HUES6 (cell line): ENCODE measurements at regions not wholly inside any gene's neighbourhood (a gene's known extent, or its start where the extent isn't known, plus 50 kb on each side); places are given as distances from the start of the nearest gene placed in this dataset.

Experiments
- H3K27ac ChIP-seq: 2 replicates; pipeline ENCODE4 v1.7.0; 2013; ENCODE audit warnings: low read depth, mild to moderate bottlenecking, low read length, inconsistent platforms
- H3K27me3 ChIP-seq: 2 replicates; pipeline ENCODE4 v1.6.1; 2013; ENCODE audit warnings: low read length; ENCODE audit not compliant: control insufficient read depth, insufficient read depth
- H3K36me3 ChIP-seq: 2 replicates; pipeline ENCODE4 v1.6.1; 2013; ENCODE audit warnings: low read length; ENCODE audit not compliant: control insufficient read depth, insufficient read depth
- H3K4me1 ChIP-seq: 2 replicates; pipeline ENCODE4 v1.6.1; 2013; ENCODE audit warnings: low read length; ENCODE audit not compliant: control insufficient read depth, insufficient read depth
- H3K4me3 ChIP-seq: 2 replicates; pipeline ENCODE4 v1.5.1; 2013; ENCODE audit warnings: low read depth, low read length
- H3K9ac ChIP-seq: one replicate; pipeline ENCODE4 v1.6.1; 2013; ENCODE audit warnings: mild to moderate bottlenecking, low read length
- H3K9me3 ChIP-seq: 2 replicates; pipeline ENCODE4 v1.6.1; 2013; ENCODE audit warnings: low read depth, low read length; ENCODE audit not compliant: control insufficient read depth, insufficient read depth

GRCh38 chr7:46003896-46004875 lies 83.1 kb upstream of the IGFBP3 start:
- Histone ChIP-seq H3K4me3 (no peak overlapping the region), H3K4me1 (no peaks in the 10 kb centered on the region), H3K36me3 (no peaks in the 10 kb centered on the region), H3K27me3 (no peaks in the 10 kb centered on the region), H3K9ac (no peak overlapping the region), H3K27ac (no peak overlapping the region), H3K9me3 (peaks cover 6% of the 10 kb centered on the region)

- Histone ChIP-seq H3K9ac (no peak overlapping the region), H3K4me3 (no peak overlapping the region)
Measured at GRCh38 chr7:46003161-46003560, 82.1 kb upstream of the IGFBP3 start.

GRCh38 chr7:46000513-46000912 lies 79.4 kb upstream of the IGFBP3 start:
- H3K27me3 ChIP-seq, result no peaks in the 10 kb centered on the region
- no peak overlapping the region for H3K27ac ChIP-seq
- H3K36me3 ChIP-seq, result no peaks in the 10 kb centered on the region
- no peak overlapping the region for H3K9ac ChIP-seq
- H3K4me3 ChIP-seq, result no peak overlapping the region
- no peaks in the 10 kb centered on the region for H3K4me1 ChIP-seq
- H3K9me3 ChIP-seq, result peaks cover 18% of the 10 kb centered on the region

More at GRCh38 chr7:46003161-46003560, 82.1 kb upstream of the IGFBP3 start:
- H3K4me1 ChIP-seq, result no peaks in the 10 kb centered on the region
- no peaks in the 10 kb centered on the region for H3K27me3 ChIP-seq
- H3K27ac ChIP-seq, result no peak overlapping the region
- H3K36me3 ChIP-seq, result no peaks in the 10 kb centered on the region
- peaks cover 6% of the 10 kb centered on the region for H3K9me3 ChIP-seq

GRCh38 chr7:45999541-45999940 lies 78.5 kb upstream of the IGFBP3 start:
- Histone ChIP-seq H3K27me3 (no peaks in the 10 kb centered on the region), H3K4me1 (no peaks in the 10 kb centered on the region), H3K9ac (no peak overlapping the region), H3K9me3 (peaks cover 20% of the 10 kb centered on the region), H3K27ac (no peak overlapping the region), H3K4me3 (no peak overlapping the region), H3K36me3 (no peaks in the 10 kb centered on the region)

- Histone ChIP-seq H3K9me3 (peaks cover 20% of the 10 kb centered on the region), H3K4me3 (no peak overlapping the region), H3K36me3 (no peaks in the 10 kb centered on the region), H3K27me3 (no peaks in the 10 kb centered on the region), H3K4me1 (no peaks in the 10 kb centered on the region), H3K27ac (no peak overlapping the region), H3K9ac (no peak overlapping the region)
Measured at GRCh38 chr7:45998506-45998905, 77.4 kb upstream of the IGFBP3 start.

GRCh38 chr7:45993621-45994020 lies 72.5 kb upstream of the IGFBP3 start:
- peaks cover 16% of the 10 kb centered on the region; the same call in 1 of the 2 replicates for H3K9me3 ChIP-seq
- H3K27ac ChIP-seq, result no peak overlapping the region
- no peak overlapping the region for H3K4me3 ChIP-seq
- H3K9ac ChIP-seq, result no peak overlapping the region
- no peaks in the 10 kb centered on the region for H3K27me3 ChIP-seq
- H3K4me1 ChIP-seq, result no peaks in the 10 kb centered on the region
- no peaks in the 10 kb centered on the region for H3K36me3 ChIP-seq

- Histone ChIP-seq H3K27ac (no peak overlapping the region), H3K36me3 (no peaks in the 10 kb centered on the region), H3K27me3 (no peaks in the 10 kb centered on the region), H3K9me3 (peaks cover 14% of the 10 kb centered on the region; the same call in 1 of the 2 replicates), H3K4me3 (no peak overlapping the region), H3K9ac (no peak overlapping the region), H3K4me1 (no peaks in the 10 kb centered on the region)
Measured at GRCh38 chr7:45992826-45993225, 71.8 kb upstream of the IGFBP3 start.

- H3K9ac ChIP-seq, result no peak overlapping the region
- H3K4me3 ChIP-seq, result no peak overlapping the region
- no peaks in the 10 kb centered on the region for H3K4me1 ChIP-seq
- no peak overlapping the region for H3K27ac ChIP-seq
- H3K36me3 ChIP-seq, result no peaks in the 10 kb centered on the region
- H3K27me3 ChIP-seq, result no peaks in the 10 kb centered on the region
- H3K9me3 ChIP-seq, result peaks cover 2% of the 10 kb centered on the region; the same call in 1 of the 2 replicates
Measured at GRCh38 chr7:45990276-45990675, 69.2 kb upstream of the IGFBP3 start.

GRCh38 chr7:45988405-45989057 lies 67.5 kb upstream of the IGFBP3 start:
- no peaks in the 10 kb centered on the region for H3K9me3 ChIP-seq
- no peak overlapping the region for H3K9ac ChIP-seq
- H3K4me3 ChIP-seq, result no peak overlapping the region
- H3K27ac ChIP-seq, result no peak overlapping the region
- H3K4me1 ChIP-seq, result no peaks in the 10 kb centered on the region
- no peaks in the 10 kb centered on the region for H3K36me3 ChIP-seq
- no peaks in the 10 kb centered on the region for H3K27me3 ChIP-seq

GRCh38 chr7:45987521-45988290 lies 66.6 kb upstream of the IGFBP3 start:
- H3K4me3 ChIP-seq, result no peak overlapping the region
- H3K36me3 ChIP-seq, result no peaks in the 10 kb centered on the region
- no peak overlapping the region for H3K9ac ChIP-seq
- H3K4me1 ChIP-seq, result no peaks in the 10 kb centered on the region
- H3K27me3 ChIP-seq, result no peaks in the 10 kb centered on the region
- H3K9me3 ChIP-seq, result no peaks in the 10 kb centered on the region
- H3K27ac ChIP-seq, result no peak overlapping the region
